Subcutaneous abdominal adipose tissue (tissue), 5 donors: ENCODE measurements at regions not wholly inside any gene's neighbourhood (a gene's known extent, or its start where the extent isn't known, plus 50 kb on each side); places are given as distances from the start of the nearest gene placed in this dataset.

Experiments used
- H3K27ac ChIP-seq: one replicate; pipeline ENCODE4 v1.7.0; 2013; ENCODE audit warnings: low read depth, mild to moderate bottlenecking, inconsistent platforms, low read length, moderate library complexity
- H3K27me3 ChIP-seq, 5 donors: one replicate each; pipeline ENCODE4 v1.7.0; 2013; ENCODE audit warnings: low read length in 5 of 5, inconsistent platforms in 1 of 5; ENCODE audit not compliant: control insufficient read depth in 5 of 5, insufficient read depth in 4 of 5
- H3K36me3 ChIP-seq, 5 donors: one replicate each; pipeline ENCODE4 v1.7.0; 2013; ENCODE audit warnings: low read length in 5 of 5; ENCODE audit not compliant: control insufficient read depth in 5 of 5, insufficient read depth in 5 of 5
- H3K4me1 ChIP-seq, 5 donors: one replicate each; pipeline ENCODE4 v1.7.0; 2013; ENCODE audit warnings: low read length in 5 of 5, mild to moderate bottlenecking in 3 of 5, moderate library complexity in 1 of 5; ENCODE audit not compliant: control insufficient read depth in 5 of 5, insufficient read depth in 5 of 5
- H3K4me3 ChIP-seq, 5 donors: one replicate each; pipeline ENCODE4 v1.7.0; 2013; ENCODE audit warnings: low read length in 5 of 5, low read depth in 1 of 5
- H3K9ac ChIP-seq, 5 donors: one replicate each; pipeline ENCODE4 v1.7.0; 2013; ENCODE audit warnings: low read length in 5 of 5, mild to moderate bottlenecking in 4 of 5, moderate library complexity in 3 of 5
- H3K9me3 ChIP-seq, 5 donors: one replicate each; pipeline ENCODE4 v1.7.0; 2013; ENCODE audit warnings: low read length in 5 of 5; ENCODE audit not compliant: control insufficient read depth in 5 of 5
- donor health status: healthy.
- donor health status: healthy.
- donor health status: healthy.
- donor health status: healthy.
- donor health status: healthy.

DNA sequence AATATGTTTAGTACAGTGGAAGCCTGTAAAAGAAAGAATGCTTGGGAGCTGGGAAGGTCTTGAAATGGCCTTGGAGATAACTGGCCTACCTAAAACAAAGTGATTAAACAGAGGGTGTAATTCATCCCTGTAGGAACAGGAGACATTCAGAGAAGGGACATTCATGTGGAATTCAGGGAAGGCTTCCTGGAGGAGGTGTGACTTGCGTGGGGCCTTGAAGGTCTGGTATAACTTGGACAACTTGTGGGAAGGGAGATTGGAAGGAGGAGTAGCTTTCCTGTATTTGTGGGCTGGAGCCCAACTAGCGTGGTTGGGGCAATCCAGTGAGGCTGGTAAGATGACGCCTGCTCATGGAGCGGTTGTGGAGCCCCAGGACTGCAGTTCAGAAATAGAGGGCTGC is 156.4 kb downstream of the AACS start:
- H3K27ac ChIP-seq = no peak overlapping the region
- peaks cover 0 to 3% (median 0%) of the 10 kb centered on the region in 5 donors for H3K9me3 ChIP-seq
- H3K9ac ChIP-seq = no peak overlapping the region
- no peak overlapping the region for H3K4me3 ChIP-seq
- no peaks in the 10 kb centered on the region for H3K36me3 ChIP-seq
- H3K27me3 ChIP-seq = peaks cover 0 to 10% (median 6%) of the 10 kb centered on the region in 5 donors
- H3K4me1 ChIP-seq = no peaks in the 10 kb centered on the region

DNA sequence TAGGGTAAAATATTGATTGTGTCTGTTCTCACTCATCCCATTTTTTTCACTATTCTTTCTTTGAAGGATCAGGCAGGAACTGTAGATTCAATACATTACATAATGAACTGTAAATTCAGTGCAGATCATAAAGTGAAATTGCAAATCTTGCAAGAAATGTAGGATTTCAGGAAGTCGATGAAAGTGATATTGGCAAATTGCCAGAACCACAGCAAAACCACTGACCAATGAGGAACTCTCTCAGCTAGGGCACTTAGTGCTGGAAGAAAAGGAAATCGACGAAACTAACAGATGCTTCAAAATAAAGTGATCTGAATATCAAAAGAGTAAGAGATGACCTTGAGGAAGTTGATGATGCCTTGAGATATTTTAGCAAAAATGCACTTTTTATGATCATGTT is 157.6 kb downstream of the AACS start:
- no peak overlapping the region for H3K4me3 ChIP-seq
- no peak overlapping the region for H3K9ac ChIP-seq
- H3K27ac ChIP-seq = no peak overlapping the region
- no peaks in the 10 kb centered on the region for H3K36me3 ChIP-seq
- H3K4me1 ChIP-seq = no peaks in the 10 kb centered on the region
- peaks cover 0 to 10% (median 6%) of the 10 kb centered on the region in 5 donors for H3K27me3 ChIP-seq
- peaks cover 0 to 3% (median 0%) of the 10 kb centered on the region in 5 donors for H3K9me3 ChIP-seq

DNA sequence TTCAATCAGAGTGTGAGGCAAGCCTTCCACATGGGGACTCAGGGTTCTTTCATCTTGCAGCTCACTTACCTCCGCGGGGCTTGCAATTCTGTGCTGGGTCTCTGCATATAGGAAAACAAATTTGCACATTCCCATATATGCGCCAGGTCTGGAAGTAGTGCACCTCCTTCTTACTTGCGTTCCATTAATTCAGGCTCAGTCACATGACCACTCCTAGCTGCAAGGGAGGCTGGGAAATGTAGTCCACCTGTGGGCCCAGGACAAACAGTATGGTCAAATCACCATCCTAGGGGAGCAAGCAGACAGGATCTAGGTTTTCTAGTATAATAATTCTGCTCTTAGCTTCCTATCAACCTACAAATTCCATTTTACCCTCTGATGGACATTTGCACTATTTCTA is 160.4 kb downstream of the AACS start:
- Histone ChIP-seq H3K9ac (no peak overlapping the region), H3K4me3 (no peak overlapping the region), H3K27ac (no peak overlapping the region), H3K4me1 (no peaks in the 10 kb centered on the region), H3K36me3 (no peaks in the 10 kb centered on the region), H3K27me3 (peaks cover 0 to 6% (median 3%) of the 10 kb centered on the region in 5 donors), H3K9me3 (peaks cover 0 to 3% (median 0%) of the 10 kb centered on the region in 5 donors)

DNA sequence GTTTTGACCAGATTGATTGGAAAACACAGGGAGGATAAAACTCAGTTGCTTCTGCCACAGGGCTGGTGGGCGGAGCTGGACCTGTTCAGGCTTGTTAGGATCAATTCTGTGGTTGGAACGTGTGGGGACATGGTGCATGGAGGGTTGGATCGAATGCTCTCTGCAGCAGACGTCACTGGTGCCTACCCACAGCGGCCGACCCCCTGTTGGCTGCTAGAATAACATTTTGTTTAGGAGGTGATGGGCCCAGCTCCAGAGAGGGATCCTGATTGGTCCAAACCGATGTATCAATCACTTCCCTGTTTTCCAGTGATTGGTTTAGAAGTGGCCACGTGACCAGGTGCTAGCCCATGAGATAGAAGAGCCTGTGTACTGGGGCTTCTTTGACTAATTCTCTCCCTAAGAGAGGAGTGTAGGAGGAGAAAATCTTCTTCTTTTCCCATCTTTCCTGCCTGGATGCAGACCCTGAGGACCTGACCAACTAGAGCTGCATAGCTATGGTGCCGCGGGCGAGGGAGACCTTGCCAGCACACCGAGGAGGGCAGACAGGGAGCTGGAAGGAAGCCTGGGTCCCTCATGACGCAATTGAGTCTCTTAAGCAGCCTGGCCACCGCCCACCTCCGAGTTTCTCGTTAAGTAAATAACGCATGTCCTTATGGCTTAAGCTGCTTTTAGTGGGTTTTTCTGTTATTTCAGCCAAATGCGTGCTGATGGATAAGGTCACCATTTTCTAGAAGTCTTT is 163.5 kb downstream of the AACS start:
- H3K27ac ChIP-seq = no peak overlapping the region
- no peak overlapping the region for H3K4me3 ChIP-seq

DNA sequence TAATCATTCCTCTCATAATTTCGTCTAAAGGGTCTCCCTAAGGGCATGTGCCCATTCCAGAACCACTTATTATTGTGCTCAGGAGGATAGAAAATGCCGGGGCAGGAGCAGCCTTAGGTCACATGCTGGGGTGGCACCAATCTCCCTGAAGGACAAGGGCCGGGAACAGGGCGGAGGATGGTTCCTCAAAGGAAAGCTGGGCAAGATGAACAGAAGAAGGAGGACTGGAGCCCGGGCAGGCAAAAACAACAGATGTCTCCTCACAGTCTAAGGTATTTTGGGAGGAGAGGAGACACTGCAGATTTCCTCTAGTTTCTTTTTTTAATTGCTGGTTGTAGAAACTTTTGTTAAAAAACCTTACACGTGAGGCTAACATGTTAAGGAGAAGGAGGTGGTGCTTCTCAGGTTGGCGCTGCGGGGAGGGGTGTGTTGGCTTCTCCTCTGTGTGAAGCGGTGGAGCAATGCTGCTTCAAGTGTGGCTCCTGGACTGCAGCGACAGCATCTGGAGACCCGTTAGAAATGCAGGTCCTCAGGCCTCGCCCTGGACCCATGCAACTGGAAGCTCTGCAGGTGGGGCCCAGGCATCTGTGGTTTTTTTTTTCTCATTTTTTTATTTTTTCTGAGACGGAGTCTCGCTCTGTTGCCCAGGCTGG is 164.8 kb downstream of the AACS start:
- Histone ChIP-seq H3K9me3 (no peaks in the 10 kb centered on the region), H3K27me3 (peaks cover 0 to 6% (median 0%) of the 10 kb centered on the region in 5 donors), H3K36me3 (no peaks in the 10 kb centered on the region), H3K9ac (no peak overlapping the region), H3K4me1 (no peaks in the 10 kb centered on the region), H3K27ac (no peak overlapping the region), H3K4me3 (no peak overlapping the region)

More for the DNA sequence above, 163.5 kb downstream of the AACS start:
- Histone ChIP-seq H3K9me3 (no peaks in the 10 kb centered on the region), H3K9ac (no peak overlapping the region), H3K27me3 (peaks cover 0 to 3% (median 0%) of the 10 kb centered on the region in 5 donors), H3K36me3 (no peaks in the 10 kb centered on the region), H3K4me1 (no peaks in the 10 kb centered on the region)

DNA sequence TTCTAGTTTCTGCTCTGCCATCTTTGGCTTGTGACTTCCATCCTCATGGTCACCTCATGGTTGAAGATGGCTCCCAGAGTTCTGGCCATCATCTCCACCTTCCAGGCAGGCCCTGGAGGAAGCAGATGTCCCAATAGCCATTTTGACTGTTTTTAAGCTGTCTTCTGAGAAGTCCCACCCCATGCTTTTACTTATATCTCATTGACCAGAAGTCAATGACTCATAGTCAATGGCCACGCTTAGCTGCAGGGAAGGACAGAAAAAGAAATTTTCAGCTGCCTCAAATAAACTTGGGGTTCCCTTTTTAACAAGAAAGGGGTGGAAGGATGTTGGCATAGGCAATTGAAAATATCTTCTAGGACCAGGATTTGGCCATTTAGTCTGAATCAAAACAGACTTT is 168.1 kb downstream of the AACS start:
- Histone ChIP-seq H3K36me3 (no peaks in the 10 kb centered on the region), H3K9me3 (no peaks in the 10 kb centered on the region), H3K27me3 (peaks cover 2 to 3% (median 3%) of the 10 kb centered on the region in 5 donors), H3K9ac (no peak overlapping the region), H3K4me1 (no peaks in the 10 kb centered on the region), H3K27ac (no peak overlapping the region), H3K4me3 (no peak overlapping the region)

DNA sequence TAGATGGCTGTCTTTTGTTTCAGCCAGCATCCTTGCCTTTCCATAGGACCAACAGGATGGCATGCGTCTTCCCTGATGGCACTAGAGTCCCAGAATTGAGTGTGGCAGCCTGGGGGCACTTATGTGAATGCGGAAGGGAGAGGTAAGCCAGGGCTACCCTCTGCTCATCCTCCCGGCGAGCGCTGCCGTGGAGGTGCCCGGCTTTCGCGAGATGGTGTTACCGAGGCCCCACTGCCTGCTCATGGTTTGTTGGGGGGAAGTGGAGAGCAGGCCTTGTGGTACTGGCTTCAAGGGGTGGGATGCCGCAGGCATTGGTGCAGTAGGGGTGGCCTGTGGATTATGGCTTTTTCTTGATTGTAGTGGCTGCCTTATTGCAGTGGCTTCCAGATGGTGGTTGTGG is 174.3 kb downstream of the AACS start:
- no peaks in the 10 kb centered on the region for H3K36me3 ChIP-seq
- H3K27me3 ChIP-seq = peaks cover 4 to 23% (median 13%) of the 10 kb centered on the region in 5 donors
- H3K4me3 ChIP-seq = no peak overlapping the region
- no peaks in the 10 kb centered on the region for H3K4me1 ChIP-seq
- no peak overlapping the region for H3K9ac ChIP-seq
- no peaks in the 10 kb centered on the region for H3K9me3 ChIP-seq
- no peak overlapping the region for H3K27ac ChIP-seq

DNA sequence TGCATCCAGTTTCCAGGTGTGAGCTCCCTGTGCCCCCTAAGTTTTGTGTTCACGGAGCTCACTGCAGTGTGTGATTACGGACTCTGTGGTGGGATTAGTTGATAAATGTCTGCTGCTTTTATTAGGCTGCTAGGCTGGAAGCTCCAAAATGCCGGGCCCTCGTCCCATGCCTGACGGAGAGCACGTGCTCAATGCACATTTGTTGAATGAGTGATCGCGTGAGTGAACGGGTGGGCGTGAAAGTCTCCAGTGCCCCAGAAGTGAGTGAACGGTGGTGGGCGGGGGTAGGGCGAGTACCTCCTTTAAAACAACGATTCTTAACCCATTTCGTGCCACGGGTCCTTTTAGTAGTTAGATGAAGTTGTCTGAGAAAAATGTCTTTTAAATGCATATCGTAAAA is 175.5 kb downstream of the AACS start:
- no peak overlapping the region for H3K9ac ChIP-seq
- no peaks in the 10 kb centered on the region for H3K4me1 ChIP-seq
- H3K27ac ChIP-seq = no peak overlapping the region
- no peaks in the 10 kb centered on the region for H3K9me3 ChIP-seq
- H3K36me3 ChIP-seq = no peaks in the 10 kb centered on the region
- H3K27me3 ChIP-seq = peaks cover 7 to 30% (median 19%) of the 10 kb centered on the region in 5 donors
- no peak overlapping the region for H3K4me3 ChIP-seq

DNA sequence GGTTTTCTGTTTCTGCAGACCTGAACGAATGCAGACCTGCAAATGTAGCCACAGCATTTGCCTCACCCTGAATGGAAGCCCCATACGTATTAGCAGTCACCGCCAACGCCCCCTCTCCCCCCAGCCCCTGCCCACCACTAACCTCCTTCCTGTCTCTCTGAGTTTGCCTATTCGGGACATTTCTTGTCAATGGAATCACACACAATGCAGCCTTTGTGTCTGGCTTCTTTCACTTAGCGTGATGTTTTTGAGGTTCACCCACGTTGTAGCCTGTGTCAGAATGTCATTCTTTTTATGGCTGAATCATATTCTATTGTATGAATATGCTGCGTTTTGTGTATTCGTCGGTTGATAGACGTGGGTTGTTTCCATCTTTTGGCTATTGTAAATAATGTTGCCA is 178.6 kb downstream of the AACS start:
- H3K9me3 ChIP-seq = no peaks in the 10 kb centered on the region
- no peak overlapping the region for H3K4me3 ChIP-seq
- H3K4me1 ChIP-seq = no peaks in the 10 kb centered on the region
- H3K27ac ChIP-seq = no peak overlapping the region
- H3K9ac ChIP-seq = no peak overlapping the region
- H3K27me3 ChIP-seq = peaks cover 13 to 39% (median 27%) of the 10 kb centered on the region in 5 donors
- H3K36me3 ChIP-seq = no peaks in the 10 kb centered on the region

DNA sequence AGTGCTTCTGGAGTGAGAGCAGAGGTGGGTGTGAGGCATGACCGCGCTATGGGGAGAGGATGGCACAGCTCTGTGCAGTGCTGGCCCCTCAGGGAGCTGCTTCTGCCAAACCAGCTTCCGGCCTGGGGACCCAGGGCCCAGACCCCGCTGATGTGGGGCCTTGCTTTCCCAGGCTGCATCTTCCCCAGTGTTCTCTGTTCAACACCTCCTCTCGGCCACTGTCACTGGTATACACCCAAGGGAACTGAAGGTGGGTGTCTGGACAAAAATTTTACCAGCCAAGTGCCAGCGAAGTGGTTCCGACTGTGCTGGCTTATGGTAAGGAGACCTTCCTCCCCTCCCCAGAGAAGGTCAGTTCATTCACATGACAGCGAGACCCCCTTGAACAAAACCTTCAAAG is 179.1 kb downstream of the AACS start:
- H3K9me3 ChIP-seq = no peaks in the 10 kb centered on the region
- H3K4me3 ChIP-seq = no peak overlapping the region
- peaks cover 16 to 39% (median 27%) of the 10 kb centered on the region in 5 donors for H3K27me3 ChIP-seq
- no peaks in the 10 kb centered on the region for H3K4me1 ChIP-seq
- H3K27ac ChIP-seq = no peak overlapping the region
- no peaks in the 10 kb centered on the region for H3K36me3 ChIP-seq
- H3K9ac ChIP-seq = no peak overlapping the region
